HG02759 (cell line): ENCODE measurements at regions not wholly inside any gene's neighbourhood (a gene's known extent, or its start where the extent isn't known, plus 50 kb on each side); places are given as distances from the start of the nearest gene placed in this dataset.
A peak's percentile ranks its signal among the peaks of the same experiment; 100 is the strongest.

Experiments
- ATAC-seq: cut with Tn5 transposase; IDR thresholded peaks from one replicate; pipeline ENCODE4 v1.9.1; 2021; ENCODE audit warnings: mild to moderate bottlenecking, moderate library complexity; ENCODE audit not compliant: unreplicated experiment

DNA sequence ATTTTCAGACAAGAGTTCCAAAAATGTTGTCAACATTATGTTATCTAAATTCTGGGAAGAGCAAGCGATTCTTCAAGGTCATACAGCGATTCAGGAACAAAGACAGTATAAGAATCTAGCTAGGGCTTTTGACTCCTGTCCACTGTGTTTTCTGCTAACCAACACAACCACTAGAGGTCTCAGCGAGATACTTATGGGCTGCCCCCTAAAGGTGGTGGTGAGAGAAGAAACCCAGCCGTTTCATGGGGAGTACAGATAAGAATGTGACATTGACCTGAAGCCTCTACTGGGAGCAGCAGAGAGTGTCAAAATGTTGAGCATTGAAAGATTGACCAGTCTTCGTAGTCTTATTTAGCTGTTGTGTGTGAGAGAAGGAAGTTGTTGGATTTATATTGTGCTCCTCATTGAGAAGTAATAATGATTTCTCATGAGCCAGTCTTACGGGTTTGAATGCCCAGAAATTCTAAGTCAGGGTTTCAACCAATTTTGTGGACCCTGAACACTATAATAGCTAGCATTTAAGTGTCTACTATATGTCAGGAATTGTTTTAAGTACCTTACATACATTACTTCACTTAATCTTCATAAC lies 168.3 kb downstream of the SPRY1 start:
- ATAC-seq, result peak; percentile 100

DNA sequence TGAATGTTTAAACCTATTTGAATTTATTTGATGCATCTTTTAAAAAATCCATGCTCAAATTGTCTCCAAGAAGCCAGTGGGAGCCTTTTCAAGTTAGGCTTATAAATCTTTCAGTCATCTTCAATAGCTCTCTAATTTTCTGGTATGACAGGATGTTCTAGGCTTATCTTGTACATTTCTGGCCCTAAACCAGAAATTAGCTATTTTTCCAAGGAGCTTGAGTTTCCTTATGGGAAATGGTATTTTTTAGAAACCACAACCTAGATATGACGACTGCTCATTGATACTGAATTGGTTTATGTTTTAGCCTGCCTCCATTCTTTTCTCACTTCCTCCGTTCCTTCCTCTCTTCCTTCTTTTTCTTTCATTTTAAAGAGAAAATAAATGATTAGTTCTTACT lies 172.3 kb downstream of the SPRY1 start:
- ATAC-seq, result no peak

DNA sequence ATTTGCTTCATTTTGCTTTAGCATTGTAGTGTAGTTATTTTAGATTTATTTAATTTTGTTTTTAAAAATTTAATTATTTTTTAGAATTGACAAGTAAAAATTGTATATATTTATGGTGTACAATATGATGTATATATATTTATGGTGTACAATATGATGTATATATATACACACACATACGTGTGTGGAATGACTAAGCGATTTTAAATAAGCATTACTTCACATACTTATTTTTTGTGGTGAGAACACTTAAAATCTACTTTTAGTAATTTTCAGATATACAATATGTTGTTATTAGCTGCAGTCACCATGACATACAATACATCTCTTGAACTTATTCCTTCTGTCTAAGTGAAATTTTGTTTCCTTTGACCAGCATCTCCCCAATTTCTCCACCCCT lies 172.9 kb downstream of the SPRY1 start:
- ATAC-seq, result no peak

DNA sequence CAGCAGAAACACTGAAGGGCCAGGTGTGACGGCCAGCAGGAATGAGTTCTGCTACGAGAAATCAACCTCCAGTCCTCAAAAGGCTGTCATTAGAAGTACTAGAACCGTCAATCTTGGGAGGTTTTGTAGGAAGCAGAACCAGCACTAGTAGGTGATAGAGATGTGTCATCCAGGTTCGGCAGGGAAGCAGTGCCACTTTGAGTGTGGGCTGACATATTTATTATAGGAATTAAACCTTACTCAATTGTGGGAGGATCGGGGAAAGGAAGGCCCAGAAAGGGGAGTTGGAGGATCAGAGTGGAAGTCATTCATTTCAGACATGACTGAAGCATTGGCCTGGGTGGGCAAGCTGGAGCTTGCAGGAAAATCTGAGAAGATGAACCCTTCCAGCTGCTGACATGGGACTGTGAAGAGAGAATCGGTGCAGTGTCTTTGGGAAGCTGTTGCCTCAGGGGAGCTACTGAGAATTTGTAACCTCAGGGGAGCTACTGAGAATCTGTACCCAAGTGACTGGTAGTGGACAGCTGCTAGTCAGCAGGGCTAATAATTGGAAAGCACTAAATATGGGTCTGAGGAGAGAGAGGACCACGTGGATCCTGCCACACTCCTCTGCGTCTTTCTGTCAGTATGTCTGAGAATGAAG lies 177.4 kb downstream of the SPRY1 start:
- ATAC-seq, result no peak

DNA sequence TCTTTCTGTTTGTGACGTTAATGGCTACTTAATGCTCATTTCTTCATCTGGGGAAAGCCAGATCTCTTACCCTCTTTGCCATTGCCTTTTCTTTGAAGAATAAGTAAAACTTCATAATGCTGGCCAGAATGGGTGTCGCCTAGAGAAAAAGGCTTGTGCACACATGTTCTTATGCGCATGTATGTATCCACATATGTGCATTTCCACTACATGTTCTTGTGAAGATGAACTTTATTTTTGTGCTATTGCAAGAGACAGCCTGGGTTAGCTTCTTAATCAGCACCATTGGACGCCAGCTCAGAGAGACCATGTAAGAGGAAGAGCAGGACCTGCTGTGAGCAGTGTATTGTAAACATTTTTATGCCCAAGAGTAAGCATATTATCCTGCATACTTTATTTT lies 178.7 kb downstream of the SPRY1 start:
- no peak for ATAC-seq

DNA sequence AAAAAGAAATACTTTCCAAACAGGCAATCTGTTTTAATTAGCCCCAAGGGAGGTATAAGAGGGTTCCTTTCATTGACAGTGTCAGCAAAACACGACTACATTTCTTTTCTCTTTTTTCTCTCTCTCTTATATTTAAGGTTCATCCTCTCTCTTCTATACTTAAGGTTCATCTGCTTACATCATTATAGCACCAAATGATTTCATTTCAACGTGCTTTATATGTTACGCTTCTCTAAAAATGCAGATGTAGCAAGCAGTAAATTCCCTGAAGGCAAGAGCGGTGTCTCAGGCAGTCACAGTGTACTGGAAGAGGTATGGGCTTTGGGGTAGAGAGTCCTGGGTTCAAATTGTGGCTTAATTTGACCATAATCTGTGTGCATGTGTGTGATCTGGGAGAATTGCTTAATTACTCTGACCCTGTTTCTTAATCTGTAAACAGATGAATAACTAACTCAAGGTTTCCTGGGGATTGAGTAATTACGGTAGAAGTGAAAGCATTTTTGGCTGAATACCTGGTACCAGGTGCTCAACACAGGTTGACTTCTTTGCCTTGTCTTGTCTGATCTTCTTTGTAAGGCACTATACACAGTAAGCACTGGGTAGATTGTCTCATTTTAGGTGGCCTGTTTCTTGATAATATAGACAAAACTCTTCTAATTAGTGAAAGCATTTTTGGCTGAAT lies 180.8 kb downstream of the SPRY1 start:
- ATAC-seq, result no peak

DNA sequence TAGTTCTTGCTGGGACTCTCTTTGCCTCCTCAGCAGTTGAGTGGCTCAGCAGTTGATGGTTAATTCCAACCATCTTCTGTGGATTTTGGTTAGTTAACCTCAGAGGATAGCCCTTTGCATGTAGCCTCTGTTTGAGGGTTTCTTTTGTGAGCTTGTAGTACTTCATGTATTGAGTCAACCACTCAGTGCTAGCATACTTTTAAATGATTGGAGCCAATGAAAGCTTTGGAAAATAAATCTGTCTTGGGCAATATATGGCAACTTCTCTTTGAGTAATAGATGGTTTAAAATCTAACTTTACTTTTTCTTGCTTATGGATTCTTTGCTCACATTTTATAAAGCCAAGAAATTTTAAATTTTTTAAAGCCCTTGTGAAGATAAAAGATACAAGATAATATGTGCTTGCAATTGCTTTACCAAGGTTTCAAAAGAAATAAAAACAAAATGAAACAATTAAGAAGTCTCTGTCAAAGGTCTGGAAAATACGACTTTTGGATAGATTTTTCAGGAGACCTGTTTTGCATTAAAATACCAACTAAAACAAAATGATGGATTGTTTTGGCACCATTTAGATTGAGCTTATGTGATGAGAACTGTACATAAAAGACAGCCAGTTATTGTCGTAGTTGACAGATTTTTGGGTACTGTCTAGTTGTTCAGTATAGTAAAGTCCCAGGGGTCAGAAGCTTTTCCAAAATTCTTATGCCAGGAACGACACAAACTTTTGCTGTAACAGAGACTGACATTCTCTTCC lies 181.9 kb downstream of the SPRY1 start:
- ATAC-seq, result no peak

DNA sequence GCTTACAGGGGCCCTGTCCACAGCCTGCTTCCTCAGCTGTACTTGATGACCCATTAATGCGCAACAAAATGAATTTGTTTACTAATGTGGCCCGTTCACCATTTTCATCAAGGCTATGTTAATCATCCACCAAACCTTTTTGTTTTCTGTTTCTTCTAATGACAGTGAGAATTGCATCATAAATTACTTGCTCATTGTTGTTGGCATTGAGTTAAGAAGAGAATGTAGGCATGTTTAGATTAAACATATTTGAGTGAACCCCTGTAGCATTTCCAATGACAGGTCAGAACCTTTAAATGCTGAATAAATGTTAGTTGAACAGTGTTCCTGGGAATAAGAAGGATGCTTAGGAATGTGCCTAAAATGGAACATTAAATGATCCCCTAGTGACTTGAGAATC lies 183.4 kb downstream of the SPRY1 start:
- no peak for ATAC-seq

DNA sequence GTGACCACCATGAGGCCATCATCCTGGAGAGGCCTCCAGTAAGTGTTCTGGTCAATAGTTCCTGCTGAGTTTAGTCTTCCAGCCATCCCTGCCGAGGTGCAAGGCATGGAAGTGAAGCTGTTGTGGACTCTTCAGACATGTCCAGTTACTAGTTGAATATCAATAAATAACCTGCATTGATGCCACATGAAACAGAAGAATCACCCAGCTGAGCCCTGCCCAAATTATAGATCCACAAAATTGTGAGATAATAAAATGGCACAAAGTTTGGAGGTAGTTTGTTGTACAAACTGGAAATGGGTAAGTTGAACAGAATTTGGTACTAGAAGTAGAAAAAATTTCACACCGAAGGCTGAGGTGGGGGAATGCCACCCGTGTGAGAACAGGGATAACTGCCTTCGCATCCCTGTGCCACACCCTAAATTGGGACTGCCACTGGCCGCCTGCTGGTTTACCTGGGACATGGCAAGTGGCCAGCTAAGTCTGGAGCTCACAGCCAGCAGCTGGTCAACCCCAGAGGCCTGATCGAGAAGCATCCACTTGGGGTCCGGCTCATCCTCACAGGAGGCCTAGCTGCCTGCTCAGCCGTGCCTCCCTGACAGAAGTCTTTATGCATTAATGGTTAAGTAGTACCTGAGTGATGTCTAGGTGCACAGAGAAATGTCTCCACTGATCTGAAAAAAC lies 184.5 kb downstream of the SPRY1 start:
- no peak for ATAC-seq

DNA sequence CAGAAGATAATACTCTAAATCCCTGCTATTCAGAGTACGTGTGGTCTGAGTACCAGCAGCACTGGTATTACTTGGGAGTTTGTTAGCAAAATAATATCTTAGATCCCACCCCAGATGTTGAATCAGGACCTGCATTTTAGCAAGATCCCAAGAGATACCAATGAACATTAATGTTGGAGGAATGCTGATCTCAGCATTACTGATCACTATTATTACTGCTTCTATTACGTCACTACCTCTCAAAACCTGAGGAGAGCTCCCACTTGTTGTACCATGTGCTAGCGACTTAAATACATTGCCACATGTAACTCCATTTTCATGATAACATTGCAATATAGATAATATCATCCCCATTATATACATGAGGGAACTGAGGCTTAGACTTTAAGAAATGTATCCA lies 185.2 kb downstream of the SPRY1 start:
- no peak for ATAC-seq

DNA sequence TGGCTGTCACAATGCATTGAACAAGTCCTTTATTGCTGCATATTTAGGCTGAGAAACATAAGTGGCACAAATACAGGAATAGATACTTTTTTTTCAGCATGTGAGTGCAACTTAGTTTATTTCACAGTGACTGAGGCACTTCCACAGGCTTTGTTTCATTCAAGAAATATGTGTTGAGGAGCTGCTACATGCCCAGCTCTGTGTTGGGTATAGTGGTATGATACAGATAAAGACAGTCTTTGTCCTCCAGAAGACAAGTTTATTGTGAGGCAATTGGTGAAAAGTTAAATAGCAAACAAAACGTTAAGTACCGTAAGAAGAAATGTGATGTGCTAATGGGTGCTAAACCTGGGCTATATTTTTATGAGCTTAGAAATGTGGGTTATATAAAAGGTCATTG lies 186.4 kb downstream of the SPRY1 start:
- ATAC-seq, result no peak

DNA sequence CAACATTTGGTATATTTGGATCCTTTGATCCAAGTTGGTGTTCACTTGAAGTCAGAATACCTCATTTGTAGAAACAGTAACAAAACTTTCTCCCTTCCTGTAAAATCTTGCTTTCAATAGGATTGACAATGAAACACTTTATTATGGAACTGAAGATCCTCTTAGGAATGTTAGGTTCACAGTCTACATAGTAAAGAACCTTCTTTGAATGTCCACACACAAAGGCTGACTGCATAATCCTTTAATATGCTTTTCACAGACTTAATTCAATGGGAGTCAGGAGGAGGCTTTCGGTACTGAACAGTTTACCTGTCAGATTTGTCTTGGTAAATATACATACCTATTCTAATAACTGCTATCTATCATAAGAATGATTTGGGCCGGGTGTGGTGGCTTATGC lies 188.5 kb downstream of the SPRY1 start:
- no peak for ATAC-seq

DNA sequence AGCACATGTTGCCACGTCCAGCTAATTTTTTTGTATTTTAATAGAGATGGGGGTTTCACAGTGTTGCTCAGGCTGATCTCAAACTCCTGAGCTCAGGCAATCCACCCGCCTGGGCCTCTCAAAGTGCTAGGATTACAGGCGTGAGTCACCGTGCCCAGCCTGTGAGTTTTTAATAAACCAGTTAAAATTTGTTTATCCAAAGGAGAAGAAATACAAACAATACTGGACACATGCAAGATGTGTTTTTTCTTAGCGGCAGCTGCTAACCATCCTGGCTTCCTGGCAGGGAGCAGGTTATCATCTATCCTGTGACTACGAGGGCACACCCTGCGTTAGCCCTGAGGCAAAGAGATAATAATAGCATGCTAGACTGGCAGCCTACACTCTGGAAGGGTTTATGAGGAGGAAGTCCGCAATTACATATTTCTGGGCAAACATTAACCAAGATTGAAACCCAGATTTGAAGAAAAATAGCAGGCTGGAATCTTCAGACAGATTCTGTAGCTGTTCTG lies 191.4 kb downstream of the SPRY1 start:
- peak; percentile 6 for ATAC-seq

DNA sequence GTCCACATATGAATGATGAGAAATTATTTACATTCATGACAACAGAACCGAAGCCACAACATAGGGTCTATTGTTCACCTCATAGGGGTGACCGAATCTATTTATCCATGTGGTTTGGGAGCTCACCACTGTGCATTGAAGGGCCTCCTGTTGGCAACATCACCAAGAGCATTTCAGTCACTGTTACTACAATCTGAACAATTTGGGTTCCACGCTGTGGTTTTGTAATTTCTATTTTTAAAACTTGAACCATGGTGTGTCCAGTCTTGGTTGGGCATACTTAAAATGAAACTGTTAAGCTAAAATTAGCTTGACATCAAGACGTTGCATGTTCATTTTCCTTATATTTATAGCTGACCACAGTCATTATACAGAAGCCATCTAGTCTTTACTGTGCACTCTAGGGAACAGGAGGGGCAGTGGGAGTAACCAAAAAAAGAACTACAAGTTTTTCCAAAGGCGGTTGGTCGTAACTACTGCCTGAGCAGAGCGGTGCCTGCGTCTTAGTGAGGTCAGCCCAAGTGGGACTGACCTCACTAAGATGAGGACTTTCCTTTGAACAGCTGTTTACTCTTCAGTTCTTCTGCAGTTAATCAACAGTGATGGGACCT lies 192.1 kb downstream of the SPRY1 start:
- ATAC-seq, result peak; percentile 79

DNA sequence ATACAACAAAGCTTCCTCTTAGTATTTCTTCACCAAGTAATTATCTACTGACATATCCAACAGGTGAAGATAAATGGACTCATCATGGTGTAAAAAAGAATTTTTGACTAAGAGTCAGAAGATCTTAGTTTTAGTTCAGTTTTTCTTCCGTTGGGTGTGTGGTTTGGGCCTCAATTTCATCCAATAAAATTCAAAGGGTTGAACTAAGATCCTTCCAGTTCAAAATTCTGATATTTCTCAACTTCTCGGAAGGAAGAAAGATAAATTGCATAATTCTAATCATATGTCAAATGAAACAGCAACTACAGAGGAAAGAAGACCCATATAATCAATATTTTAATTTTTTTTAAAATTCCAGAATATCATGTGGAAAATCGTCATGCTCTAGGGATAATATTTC lies 192.7 kb downstream of the SPRY1 start:
- ATAC-seq, result no peak

DNA sequence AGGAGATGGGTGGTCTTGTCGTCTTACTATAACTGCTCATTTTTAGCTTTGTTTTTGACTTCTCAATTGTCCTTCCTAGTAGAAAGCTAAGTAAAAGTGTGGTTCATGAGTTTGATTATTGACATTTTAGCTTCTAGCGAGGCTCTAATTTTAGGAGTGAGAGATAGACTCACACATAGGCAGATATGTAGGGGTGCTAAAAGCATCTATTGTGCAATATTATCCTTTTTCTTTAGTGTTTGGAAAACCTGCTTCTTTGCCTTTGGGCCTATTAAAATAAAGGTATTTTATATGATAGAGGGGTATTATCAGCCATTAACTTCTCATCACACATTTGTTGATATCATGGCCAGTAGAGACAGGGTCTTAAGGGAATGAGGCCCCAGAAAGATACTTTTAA lies 195.3 kb downstream of the SPRY1 start:
- no peak for ATAC-seq

DNA sequence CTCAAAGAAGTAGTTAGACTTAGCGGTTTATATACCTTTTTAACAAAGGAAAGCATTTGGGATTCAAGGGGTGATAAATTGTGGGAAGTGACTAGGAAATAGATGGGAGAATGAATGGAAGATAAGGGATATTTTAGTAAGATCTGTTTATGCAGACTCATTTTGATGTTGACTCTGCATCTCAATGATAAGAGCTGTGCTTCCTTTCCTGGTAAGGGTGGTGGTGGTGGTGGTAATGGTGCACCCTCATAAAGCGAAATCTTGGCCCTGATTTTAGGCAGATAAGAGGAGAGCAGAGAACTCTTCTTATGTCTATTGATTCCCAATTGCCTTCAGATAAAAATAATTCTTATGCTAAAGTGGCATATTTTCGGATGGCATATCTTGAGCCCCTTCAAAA lies 197.1 kb downstream of the SPRY1 start:
- no peak for ATAC-seq

DNA sequence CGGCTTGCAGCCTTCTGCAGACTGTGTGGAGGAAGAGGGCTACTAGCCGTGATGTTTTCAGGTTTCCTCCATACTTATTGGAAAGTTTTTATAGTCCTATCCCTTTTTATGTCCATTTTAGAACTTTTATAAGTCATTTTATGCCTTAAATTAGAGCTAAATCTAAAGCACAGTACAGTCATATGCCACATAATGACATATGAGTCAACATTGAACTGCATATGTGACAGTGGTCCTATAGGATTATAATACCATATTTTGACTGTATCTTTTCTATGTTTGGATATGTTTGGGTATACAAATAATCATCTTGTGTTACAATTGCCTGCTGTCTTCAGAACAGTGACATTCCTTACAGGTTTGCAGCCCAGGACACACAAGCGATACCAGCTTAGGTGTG lies 200.2 kb downstream of the SPRY1 start:
- no peak for ATAC-seq

DNA sequence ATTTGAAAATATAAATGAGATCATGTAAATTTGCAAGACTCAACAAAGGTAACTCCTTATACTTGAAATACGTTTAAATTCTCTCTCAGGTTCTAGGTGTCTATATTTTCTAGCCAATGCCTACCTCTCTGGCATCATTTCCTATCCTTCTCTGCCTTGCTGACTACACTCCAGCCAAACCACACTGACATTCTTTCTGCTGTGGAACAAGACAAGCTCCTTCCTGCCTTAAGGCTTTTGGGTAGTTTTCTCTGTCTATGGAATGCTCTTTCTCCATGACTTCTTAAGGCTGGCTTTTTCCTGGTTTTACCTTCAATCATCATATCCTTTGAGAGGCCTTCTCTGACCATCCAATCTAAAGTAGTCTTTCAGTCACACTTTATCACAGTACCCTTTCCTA lies 201.0 kb downstream of the SPRY1 start:
- ATAC-seq, result no peak

DNA sequence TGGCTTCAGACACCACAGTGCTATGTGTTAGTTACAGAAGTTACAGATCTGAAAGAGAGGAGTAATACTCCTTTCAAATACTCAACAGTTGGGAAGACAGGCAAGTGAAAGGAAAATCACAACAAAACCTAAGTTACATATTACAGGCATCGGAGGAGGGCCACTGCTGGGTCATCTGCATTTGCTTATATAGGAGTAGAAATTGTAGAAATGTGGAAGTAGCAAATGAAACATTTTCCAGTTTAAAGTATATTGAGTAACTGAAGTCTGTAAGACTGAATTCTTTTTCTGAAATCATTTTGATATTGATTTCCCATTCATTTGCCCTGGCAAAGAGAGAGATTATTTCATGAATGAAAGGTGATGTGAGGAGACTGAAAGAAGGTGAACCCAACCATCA lies 201.7 kb downstream of the SPRY1 start:
- no peak for ATAC-seq
